ENCODE measurements at regions not wholly inside any gene's neighbourhood (a gene's known extent, or its start where the extent isn't known, plus 50 kb on each side); places are given as distances from the start of the nearest gene placed in this dataset.

DNA sequence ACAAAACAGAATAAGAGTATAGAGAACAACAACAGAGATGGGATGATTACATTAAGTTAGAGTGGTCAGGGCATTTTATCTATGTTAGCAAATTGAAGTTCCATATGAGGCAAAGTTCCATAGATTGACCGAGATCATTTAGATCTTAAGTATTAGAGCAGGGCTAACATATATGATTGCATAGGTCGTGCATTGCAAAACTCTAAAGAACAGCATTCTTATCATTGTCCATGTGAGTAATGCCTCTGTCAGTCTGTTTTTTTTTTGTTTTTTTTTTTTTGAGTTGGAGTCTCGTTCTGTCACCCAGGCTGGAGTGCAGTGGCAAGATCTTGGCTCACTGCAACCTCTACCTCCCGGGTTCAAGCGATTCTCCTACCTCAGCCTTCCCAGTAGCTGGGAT is 341.7 kb upstream of the KCNH8 start:
- TF ChIP-seq CTCF (IDR thresholded peaks at IDR 0.05; ENCODE audit: low read depth, low read length, missing input control) (no peak), REST (IDR thresholded peaks at IDR 0.05) (no peak), RXRA (IDR thresholded peaks at IDR 0.05) (no peak), TAF1 (conservative IDR thresholded peaks at IDR 0.05) (no peak), RAD21 (IDR thresholded peaks at IDR 0.05) (no peak), YY1 (IDR thresholded peaks at IDR 0.05) (no peak), JUND (IDR thresholded peaks at IDR 0.05) (no peak)
- TF ChIP-seq, protein P1, sequence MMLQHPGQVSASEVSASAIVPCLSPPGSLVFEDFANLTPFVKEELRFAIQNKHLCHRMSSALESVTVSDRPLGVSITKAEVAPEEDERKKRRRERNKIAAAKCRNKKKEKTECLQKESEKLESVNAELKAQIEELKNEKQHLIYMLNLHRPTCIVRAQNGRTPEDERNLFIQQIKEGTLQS (IDR thresholded peaks at IDR 0.05): no peak

All from liver (tissue), 3 donors.